ENCODE measurements at regions not wholly inside any gene's neighbourhood (a gene's known extent, or its start where the extent isn't known, plus 50 kb on each side); places are given as distances from the start of the nearest gene placed in this dataset.

DNA sequence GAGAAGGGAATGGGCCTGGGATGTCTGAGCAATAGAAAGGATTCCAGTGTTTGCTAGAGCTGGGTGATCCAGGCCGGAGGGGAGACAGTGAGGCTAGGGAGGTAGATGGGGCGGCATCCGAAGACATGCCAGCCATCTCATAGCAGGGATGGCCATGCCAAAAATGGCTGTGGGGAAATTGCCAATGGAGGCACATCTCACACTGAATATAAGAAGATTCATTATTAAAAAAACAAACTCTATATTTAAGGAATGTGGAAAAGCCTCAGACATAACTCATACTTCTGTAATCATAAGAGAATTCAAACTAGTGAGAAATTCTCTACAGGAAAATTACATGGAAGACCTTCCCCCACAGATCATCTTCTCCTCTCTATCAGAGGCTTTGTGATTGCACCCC is 289.2 kb downstream of the FGF9 start:
- TF ChIP-seq, protein P1, sequence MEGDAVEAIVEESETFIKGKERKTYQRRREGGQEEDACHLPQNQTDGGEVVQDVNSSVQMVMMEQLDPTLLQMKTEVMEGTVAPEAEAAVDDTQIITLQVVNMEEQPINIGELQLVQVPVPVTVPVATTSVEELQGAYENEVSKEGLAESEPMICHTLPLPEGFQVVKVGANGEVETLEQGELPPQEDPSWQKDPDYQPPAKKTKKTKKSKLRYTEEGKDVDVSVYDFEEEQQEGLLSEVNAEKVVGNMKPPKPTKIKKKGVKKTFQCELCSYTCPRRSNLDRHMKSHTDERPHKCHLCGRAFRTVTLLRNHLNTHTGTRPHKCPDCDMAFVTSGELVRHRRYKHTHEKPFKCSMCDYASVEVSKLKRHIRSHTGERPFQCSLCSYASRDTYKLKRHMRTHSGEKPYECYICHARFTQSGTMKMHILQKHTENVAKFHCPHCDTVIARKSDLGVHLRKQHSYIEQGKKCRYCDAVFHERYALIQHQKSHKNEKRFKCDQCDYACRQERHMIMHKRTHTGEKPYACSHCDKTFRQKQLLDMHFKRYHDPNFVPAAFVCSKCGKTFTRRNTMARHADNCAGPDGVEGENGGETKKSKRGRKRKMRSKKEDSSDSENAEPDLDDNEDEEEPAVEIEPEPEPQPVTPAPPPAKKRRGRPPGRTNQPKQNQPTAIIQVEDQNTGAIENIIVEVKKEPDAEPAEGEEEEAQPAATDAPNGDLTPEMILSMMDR (IDR thresholded peaks at IDR 0.05; ENCODE audit: insufficient read depth, low read depth, low read length): no peak
- no peak for TF ChIP-seq EZH2 (IDR thresholded peaks at IDR 0.05; ENCODE audit: insufficient read depth, low read length)
